ENCODE measurements at regions not wholly inside any gene's neighbourhood (a gene's known extent, or its start where the extent isn't known, plus 50 kb on each side); places are given as distances from the start of the nearest gene placed in this dataset.

GRCh38 chr18:51824746-51825145, 515.3 kb upstream of the DCC start:
- H3K9me3 ChIP-seq (ENCODE audit: control insufficient read depth, insufficient read depth, low read length): no peaks in the 10 kb centered on the region
- no peaks in the 10 kb centered on the region for H3F3A ChIP-seq (ENCODE audit: control insufficient read depth, insufficient read depth)
- H3K27ac ChIP-seq (ENCODE audit: low read depth, low read length): no peak overlapping the region
- H3K4me2 ChIP-seq (ENCODE audit: low read length): no peak overlapping the region
- H4K20me1 ChIP-seq (ENCODE audit: control insufficient read depth, insufficient read depth, low read depth, low read length): no peaks in the 10 kb centered on the region
- H3K4me3 ChIP-seq (ENCODE audit: low read length): no peak overlapping the region
- TF ChIP-seq CTCF (IDR thresholded peaks at IDR 0.05; ENCODE audit: low read depth, low read length, poor library complexity, severe bottlenecking) (no peak), EZH2phosphoT487 (IDR thresholded peaks at IDR 0.05; ENCODE audit: borderline replicate concordance, low read length) (no peak)
- H3K36me3 ChIP-seq (ENCODE audit: control insufficient read depth, low read length): no peaks in the 10 kb centered on the region
- no peaks in the 10 kb centered on the region for H3K4me1 ChIP-seq (ENCODE audit: control insufficient read depth, low read length)
- H3K9me2 ChIP-seq (replicated peaks; ENCODE audit: control insufficient read depth, low read length): no peaks in the 10 kb centered on the region
- H3K79me2 ChIP-seq (ENCODE audit: control insufficient read depth, low read length): no peaks in the 10 kb centered on the region
- no peaks in the 10 kb centered on the region for H3K27me3 ChIP-seq (ENCODE audit: control insufficient read depth, low read length)

- TF ChIP-seq EZH2phosphoT487 (IDR thresholded peaks at IDR 0.05; ENCODE audit: borderline replicate concordance, low read length): no peak
- TF ChIP-seq CTCF (IDR thresholded peaks at IDR 0.05; ENCODE audit: low read depth, low read length, poor library complexity, severe bottlenecking): no peak
- H3K4me2 ChIP-seq (ENCODE audit: low read length): no peak overlapping the region
- no peaks in the 10 kb centered on the region for H3K9me3 ChIP-seq (ENCODE audit: control insufficient read depth, insufficient read depth, low read length)
These were observed 506.1 kb upstream of the DCC start for GRCh38 chr18:51833850-51834249.

GRCh38 chr18:51848702-51849101, 491.3 kb upstream of the DCC start:
- no peaks in the 10 kb centered on the region for H3K36me3 ChIP-seq (ENCODE audit: control insufficient read depth, low read length)
- H3F3A ChIP-seq (ENCODE audit: control insufficient read depth, insufficient read depth): no peaks in the 10 kb centered on the region
- H3K4me3 ChIP-seq (ENCODE audit: low read length): no peak overlapping the region
- no peaks in the 10 kb centered on the region for H3K27me3 ChIP-seq (ENCODE audit: control insufficient read depth, low read length)
- H4K20me1 ChIP-seq (ENCODE audit: control insufficient read depth, insufficient read depth, low read depth, low read length): no peaks in the 10 kb centered on the region
- no peaks in the 10 kb centered on the region for H3K79me2 ChIP-seq (ENCODE audit: control insufficient read depth, low read length)
- H3K9me2 ChIP-seq (replicated peaks; ENCODE audit: control insufficient read depth, low read length): no peaks in the 10 kb centered on the region
- no peaks in the 10 kb centered on the region for H3K9me3 ChIP-seq (ENCODE audit: control insufficient read depth, insufficient read depth, low read length)
- no peak overlapping the region for H3K4me2 ChIP-seq (ENCODE audit: low read length)
- no peak overlapping the region for H3K27ac ChIP-seq (ENCODE audit: low read depth, low read length)
- H3K4me1 ChIP-seq (ENCODE audit: control insufficient read depth, low read length): no peaks in the 10 kb centered on the region
- TF ChIP-seq EZH2phosphoT487 (IDR thresholded peaks at IDR 0.05; ENCODE audit: borderline replicate concordance, low read length) (no peak), CTCF (IDR thresholded peaks at IDR 0.05; ENCODE audit: low read depth, low read length, poor library complexity, severe bottlenecking) (no peak)

More at GRCh38 chr18:51833850-51834249, 506.1 kb upstream of the DCC start:
- Histone ChIP-seq H3K27ac (ENCODE audit: low read depth, low read length) (no peak overlapping the region), H3F3A (ENCODE audit: control insufficient read depth, insufficient read depth) (no peaks in the 10 kb centered on the region), H3K4me3 (ENCODE audit: low read length) (no peak overlapping the region), H3K4me1 (ENCODE audit: control insufficient read depth, low read length) (no peaks in the 10 kb centered on the region), H3K79me2 (ENCODE audit: control insufficient read depth, low read length) (no peaks in the 10 kb centered on the region), H3K9me2 (replicated peaks; ENCODE audit: control insufficient read depth, low read length) (no peaks in the 10 kb centered on the region), H3K36me3 (ENCODE audit: control insufficient read depth, low read length) (no peaks in the 10 kb centered on the region), H4K20me1 (ENCODE audit: control insufficient read depth, insufficient read depth, low read depth, low read length) (no peaks in the 10 kb centered on the region), H3K27me3 (ENCODE audit: control insufficient read depth, low read length) (no peaks in the 10 kb centered on the region)

- no peaks in the 10 kb centered on the region for H3F3A ChIP-seq (ENCODE audit: control insufficient read depth, insufficient read depth)
- no peaks in the 10 kb centered on the region for H4K20me1 ChIP-seq (ENCODE audit: control insufficient read depth, insufficient read depth, low read depth, low read length)
- H3K27me3 ChIP-seq (ENCODE audit: control insufficient read depth, low read length): no peaks in the 10 kb centered on the region
- H3K9me3 ChIP-seq (ENCODE audit: control insufficient read depth, insufficient read depth, low read length): no peaks in the 10 kb centered on the region
- H3K79me2 ChIP-seq (ENCODE audit: control insufficient read depth, low read length): no peaks in the 10 kb centered on the region
- H3K27ac ChIP-seq (ENCODE audit: low read depth, low read length): no peak overlapping the region
- H3K4me3 ChIP-seq (ENCODE audit: low read length): no peak overlapping the region
- no peak for TF ChIP-seq EZH2phosphoT487 (IDR thresholded peaks at IDR 0.05; ENCODE audit: borderline replicate concordance, low read length)
- TF ChIP-seq CTCF (IDR thresholded peaks at IDR 0.05; ENCODE audit: low read depth, low read length, poor library complexity, severe bottlenecking): no peak
- no peaks in the 10 kb centered on the region for H3K36me3 ChIP-seq (ENCODE audit: control insufficient read depth, low read length)
- no peaks in the 10 kb centered on the region for H3K9me2 ChIP-seq (replicated peaks; ENCODE audit: control insufficient read depth, low read length)
- no peak overlapping the region for H3K4me2 ChIP-seq (ENCODE audit: low read length)
- no peaks in the 10 kb centered on the region for H3K4me1 ChIP-seq (ENCODE audit: control insufficient read depth, low read length)
These were observed 487.3 kb upstream of the DCC start for GRCh38 chr18:51852681-51853080.

Measured in DOHH2 (cell line).